ENCODE measurements at regions not wholly inside any gene's neighbourhood (a gene's known extent, or its start where the extent isn't known, plus 50 kb on each side); places are given as distances from the start of the nearest gene placed in this dataset.
"Not testable (repeated sequence)": the region's sequence is repeated elsewhere in the genome, so short reads cannot be mapped to it uniquely, and the experiment has no call there.

- no peak for DNase-seq
These were observed 279.4 kb upstream of the ZNF507 start for GRCh38 chr19:32066056-32066455.

- no peak for DNase-seq
These were observed 277.7 kb upstream of the ZNF507 start for GRCh38 chr19:32067685-32068084.

- no peak for DNase-seq
These were observed 276.6 kb upstream of the ZNF507 start for GRCh38 chr19:32068793-32069192.

- no peak for DNase-seq
These were observed 275.3 kb upstream of the ZNF507 start for GRCh38 chr19:32070101-32070500.

GRCh38 chr19:32082028-32082427, 263.4 kb upstream of the ZNF507 start:
- no peak for DNase-seq

GRCh38 chr19:32084756-32085363, 260.6 kb upstream of the ZNF507 start:
- not testable (repeated sequence) for DNase-seq

- DNase-seq, result no peak
These were observed 254.2 kb upstream of the ZNF507 start for GRCh38 chr19:32091241-32091640.

- no peak for DNase-seq
These were observed 248.4 kb upstream of the ZNF507 start for GRCh38 chr19:32097011-32097410.

GRCh38 chr19:32097620-32098019, 247.8 kb upstream of the ZNF507 start:
- no peak for DNase-seq

GRCh38 chr19:32098968-32099367, 246.4 kb upstream of the ZNF507 start:
- no peak for DNase-seq

- DNase-seq, result no peak
These were observed 244.2 kb upstream of the ZNF507 start for GRCh38 chr19:32101206-32101605.

GRCh38 chr19:32103541-32103940, 241.9 kb upstream of the ZNF507 start:
- DNase-seq, result no peak

- no peak for DNase-seq
These were observed 241.1 kb upstream of the ZNF507 start for GRCh38 chr19:32104153-32104849.

- no peak for DNase-seq
These were observed 240.6 kb upstream of the ZNF507 start for GRCh38 chr19:32104850-32105235.

- no peak for DNase-seq
These were observed 239.7 kb upstream of the ZNF507 start for GRCh38 chr19:32105527-32106310.

- DNase-seq, result no peak
These were observed 223.2 kb upstream of the ZNF507 start for GRCh38 chr19:32122258-32122657.

GRCh38 chr19:32123355-32123940, 222.0 kb upstream of the ZNF507 start:
- DNase-seq, result peak; percentile 5

GRCh38 chr19:32124585-32124984, 220.8 kb upstream of the ZNF507 start:
- no peak for DNase-seq

- no peak for DNase-seq
These were observed 216.3 kb upstream of the ZNF507 start for GRCh38 chr19:32129141-32129540.

GRCh38 chr19:32130332-32130731, 215.1 kb upstream of the ZNF507 start:
- DNase-seq, result no peak

- no peak for DNase-seq
These were observed 214.4 kb upstream of the ZNF507 start for GRCh38 chr19:32131005-32131404.

GRCh38 chr19:32138416-32138815, 207.0 kb upstream of the ZNF507 start:
- no peak for DNase-seq

- no peak for DNase-seq
These were observed 203.4 kb upstream of the ZNF507 start for GRCh38 chr19:32141840-32142511.

Data from NCI-H146 (cell line).